ENCODE measurements at regions not wholly inside any gene's neighbourhood (a gene's known extent, or its start where the extent isn't known, plus 50 kb on each side); places are given as distances from the start of the nearest gene placed in this dataset.

DNA sequence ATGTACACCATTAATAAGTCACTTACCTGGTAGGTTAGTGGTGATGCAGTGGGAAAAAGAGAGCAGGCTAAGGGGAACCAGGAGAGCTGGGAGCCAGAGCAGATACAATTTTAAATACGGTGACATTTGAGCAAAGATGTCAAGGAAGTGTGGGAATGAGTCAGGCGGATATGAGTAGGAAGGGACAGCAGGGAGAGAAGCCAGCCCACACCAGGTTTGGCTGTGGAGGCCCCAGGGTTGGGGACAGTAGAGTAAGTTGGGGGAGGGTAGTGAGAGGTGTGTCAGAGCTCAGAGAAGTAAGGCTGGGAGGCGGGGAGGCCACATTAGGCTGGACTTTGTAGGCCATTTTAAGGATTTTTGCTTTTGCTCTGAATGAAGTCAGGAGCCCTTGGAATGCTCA, 482.0 kb downstream of the DISC1 start:
- TF ChIP-seq TAF1 (IDR thresholded peaks at IDR 0.05; ENCODE audit: low read depth, low read length), result no peak
- TF ChIP-seq POLR2A (IDR thresholded peaks at IDR 0.05; ENCODE audit: low read depth, low read length), result no peak
- no peak for TF ChIP-seq POLR2AphosphoS5 (IDR thresholded peaks at IDR 0.05; ENCODE audit: low read depth, low read length)
- no peak for TF ChIP-seq POU2F2 (IDR thresholded peaks at IDR 0.05; ENCODE audit: low read depth, low read length)
